ENCODE measurements at regions not wholly inside any gene's neighbourhood (a gene's known extent, or its start where the extent isn't known, plus 50 kb on each side); places are given as distances from the start of the nearest gene placed in this dataset.

- TF ChIP-seq ZNF207 (IDR thresholded peaks at IDR 0.05; ENCODE audit: borderline replicate concordance), result no peak
- TF ChIP-seq RFX5 (IDR thresholded peaks at IDR 0.05; ENCODE audit: low read depth, low read length), result no peak
- peak; percentile 36; the same call in 1 of the 2 replicates for TF ChIP-seq NFIC (IDR thresholded peaks at IDR 0.05; ENCODE audit: low read depth, low read length)
- no peak for TF ChIP-seq SIN3A (IDR thresholded peaks at IDR 0.05; ENCODE audit: low read depth, low read length)
- no peak for TF ChIP-seq NFXL1 (IDR thresholded peaks at IDR 0.05; ENCODE audit: borderline replicate concordance)
- TF ChIP-seq TCF12 (IDR thresholded peaks at IDR 0.05; ENCODE audit: low read depth, low read length), result 0 out of 2 replicates have a peak, but pooled peaks have one; percentile 47
- TF ChIP-seq, protein P1, sequence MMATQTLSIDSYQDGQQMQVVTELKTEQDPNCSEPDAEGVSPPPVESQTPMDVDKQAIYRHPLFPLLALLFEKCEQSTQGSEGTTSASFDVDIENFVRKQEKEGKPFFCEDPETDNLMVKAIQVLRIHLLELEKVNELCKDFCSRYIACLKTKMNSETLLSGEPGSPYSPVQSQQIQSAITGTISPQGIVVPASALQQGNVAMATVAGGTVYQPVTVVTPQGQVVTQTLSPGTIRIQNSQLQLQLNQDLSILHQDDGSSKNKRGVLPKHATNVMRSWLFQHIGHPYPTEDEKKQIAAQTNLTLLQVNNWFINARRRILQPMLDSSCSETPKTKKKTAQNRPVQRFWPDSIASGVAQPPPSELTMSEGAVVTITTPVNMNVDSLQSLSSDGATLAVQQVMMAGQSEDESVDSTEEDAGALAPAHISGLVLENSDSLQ (IDR thresholded peaks at IDR 0.05), result peak; percentile 48
- no peak for TF ChIP-seq GABPA (IDR thresholded peaks at IDR 0.05; ENCODE audit: low read depth)
- no peak for TF ChIP-seq RAD51 (IDR thresholded peaks at IDR 0.05)
- no peak for TF ChIP-seq EED (IDR thresholded peaks at IDR 0.05; ENCODE audit: low read depth)
- no peak for TF ChIP-seq HDAC2 (IDR thresholded peaks at IDR 0.05)
- 0 out of 2 replicates have a peak, but pooled peaks have one; percentile 19 for TF ChIP-seq ATF7 (IDR thresholded peaks at IDR 0.05; ENCODE audit: low read depth)
- no peak for TF ChIP-seq CREM (IDR thresholded peaks at IDR 0.05; ENCODE audit: low read depth)
- no peak for TF ChIP-seq CEBPB (IDR thresholded peaks at IDR 0.05; ENCODE audit: borderline replicate concordance in 1 of 2, low read depth in 2 of 2, low read length in 2 of 2)
- 0 out of 2 replicates have a peak, but pooled peaks have one; percentile 29 for TF ChIP-seq BCL11A (IDR thresholded peaks at IDR 0.05; ENCODE audit: low read depth, low read length)
- no peak for TF ChIP-seq KAT2A (conservative IDR thresholded peaks at IDR 0.05; ENCODE audit: control insufficient read depth, low read depth, low read length)
- no peak for TF ChIP-seq RAD21 (IDR thresholded peaks at IDR 0.05; ENCODE audit: insufficient read depth, low read depth, low read length)
- TF ChIP-seq HSF1 (IDR thresholded peaks at IDR 0.05; ENCODE audit: low read depth, low read length), result no peak
- no peak for TF ChIP-seq SP1 (IDR thresholded peaks at IDR 0.05; ENCODE audit: low read depth, low read length)
- no peak for TF ChIP-seq ZZZ3 (IDR thresholded peaks at IDR 0.05; ENCODE audit: control insufficient read depth, insufficient read length, low read depth)
- TF ChIP-seq, protein P2, sequence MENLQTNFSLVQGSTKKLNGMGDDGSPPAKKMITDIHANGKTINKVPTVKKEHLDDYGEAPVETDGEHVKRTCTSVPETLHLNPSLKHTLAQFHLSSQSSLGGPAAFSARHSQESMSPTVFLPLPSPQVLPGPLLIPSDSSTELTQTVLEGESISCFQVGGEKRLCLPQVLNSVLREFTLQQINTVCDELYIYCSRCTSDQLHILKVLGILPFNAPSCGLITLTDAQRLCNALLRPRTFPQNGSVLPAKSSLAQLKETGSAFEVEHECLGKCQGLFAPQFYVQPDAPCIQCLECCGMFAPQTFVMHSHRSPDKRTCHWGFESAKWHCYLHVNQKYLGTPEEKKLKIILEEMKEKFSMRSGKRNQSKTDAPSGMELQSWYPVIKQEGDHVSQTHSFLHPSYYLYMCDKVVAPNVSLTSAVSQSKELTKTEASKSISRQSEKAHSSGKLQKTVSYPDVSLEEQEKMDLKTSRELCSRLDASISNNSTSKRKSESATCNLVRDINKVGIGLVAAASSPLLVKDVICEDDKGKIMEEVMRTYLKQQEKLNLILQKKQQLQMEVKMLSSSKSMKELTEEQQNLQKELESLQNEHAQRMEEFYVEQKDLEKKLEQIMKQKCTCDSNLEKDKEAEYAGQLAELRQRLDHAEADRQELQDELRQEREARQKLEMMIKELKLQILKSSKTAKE (IDR thresholded peaks at IDR 0.05; ENCODE audit: low read depth, poor library complexity, severe bottlenecking), result peak; percentile 77
- no peak for TF ChIP-seq PML (IDR thresholded peaks at IDR 0.05; ENCODE audit: low read length)
- no peak for TF ChIP-seq MYB (IDR thresholded peaks at IDR 0.05; ENCODE audit: borderline replicate concordance, low read depth, low read length)
- TF ChIP-seq, protein P3, sequence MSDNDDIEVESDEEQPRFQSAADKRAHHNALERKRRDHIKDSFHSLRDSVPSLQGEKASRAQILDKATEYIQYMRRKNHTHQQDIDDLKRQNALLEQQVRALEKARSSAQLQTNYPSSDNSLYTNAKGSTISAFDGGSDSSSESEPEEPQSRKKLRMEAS (IDR thresholded peaks at IDR 0.05; ENCODE audit: low read depth, low read length), result no peak
- peak; percentile 65 for TF ChIP-seq IKZF1 (conservative IDR thresholded peaks at IDR 0.05)
- no peak for TF ChIP-seq POLR2AphosphoS5 (IDR thresholded peaks at IDR 0.05; ENCODE audit: low read length)
- no peak for TF ChIP-seq SREBF2 (IDR thresholded peaks at IDR 0.05; ENCODE audit: low read length)
- no peak; a peak in 1 of 4 replicates for TF ChIP-seq BHLHE40 (IDR thresholded peaks at IDR 0.05; ENCODE audit: borderline replicate concordance in 1 of 2, low read depth in 2 of 2, low read length in 1 of 2)
Observed at GRCh38 chr13:40432018-40432978, 234.1 kb downstream of the FOXO1 start (continued).
